Heart right ventricle (tissue), 16 donors: ENCODE measurements at regions not wholly inside any gene's neighbourhood (a gene's known extent, or its start where the extent isn't known, plus 50 kb on each side); places are given as distances from the start of the nearest gene placed in this dataset.

Experiments used
- ATAC-seq, 8 donors: fragments of 200-7000 bp; cut with Tn5 transposase; one replicate each; pipeline ENCODE4 v1.9.1; 2020; ENCODE audit warnings: mild to moderate bottlenecking in 8 of 8, moderate library complexity in 8 of 8, moderate number of reproducible peaks in 1 of 8
- DNase-seq, 2 donors: peaks; one replicate each; pipeline ENCODE4 v3.0.0-alpha.2; 2020
- H3K27ac ChIP-seq, 10 donors: fragments of 200-600 bp; sonication (generic) in 2 of 10; one replicate each; pipeline versions ENCODE4 v1.5.0 to v1.8.0; 2020 to 2022; ENCODE audit warnings: mild to moderate bottlenecking in 3 of 10
- H3K27me3 ChIP-seq, 7 donors: fragments of 200-600 bp; one replicate each; pipeline ENCODE4 v1.8.0; 2021 to 2022; ENCODE audit warnings: mild to moderate bottlenecking in 2 of 7
- H3K36me3 ChIP-seq, 9 donors: fragments of 200-600 bp; sonication (generic) in 1 of 9; one replicate each; pipeline versions ENCODE4 v1.5.0 to v1.8.0; 2020 to 2022; ENCODE audit warnings: mild to moderate bottlenecking in 2 of 9
- H3K4me1 ChIP-seq, 9 donors: fragments of 200-600 bp; sonication (generic) in 1 of 9; one replicate each; pipeline versions ENCODE4 v1.5.0 to v1.8.0; 2020 to 2022; ENCODE audit warnings: mild to moderate bottlenecking in 4 of 9
- H3K4me3 ChIP-seq, 10 donors: fragments of 200-600 bp; sonication (generic) in 2 of 10; one replicate each; pipeline versions ENCODE4 v1.5.0 to v1.8.0; 2020 to 2022; ENCODE audit warnings: mild to moderate bottlenecking in 7 of 10, moderate library complexity in 2 of 10
- H3K9me3 ChIP-seq, 11 donors: fragments of 200-600 bp in 10 of 11; sonication (generic) in 2 of 11; one replicate each; pipeline versions ENCODE4 v1.5.0 to v1.8.0; 2013 to 2022; ENCODE audit warnings: mild to moderate bottlenecking in 2 of 11, control low read depth in 1 of 11, moderate library complexity in 1 of 11
- CTCF ChIP-seq, 9 donors: fragments of 200-600 bp; sonication (generic) in 2 of 9; IDR thresholded peaks; one replicate each; pipeline versions ENCODE4 v1.5.0 to v1.8.0; 2021 to 2022; ENCODE audit warnings: antibody characterized with exemption in 9 of 9, mild to moderate bottlenecking in 5 of 9, moderate library complexity in 1 of 9
- WGBS, 2 donors: extraction: QIAGEN DNeasy Blood & Tissue Kit; methylation state at CpG; one replicate each; pipeline ENCODE4 v1.1.7; 2013; ENCODE audit warnings: inconsistent platforms in 1 of 2; 5-methylcytosine and 5-hydroxymethylcytosine counted together
- intact Hi-C, 10 donors: fragments of 100-400 bp; cut with DNase I; formaldehyde crosslinking; loops; one replicate each; pipeline versions ENCODE4 v1.11.1 to v1.14.2; 2022
- donor health status: Arrhythmogenic right ventricular cardiomyopathy.
- donor health status: ischemic (EF 13 %, LVEDD 7.1; RV severe dilation, severe dysfunction).
- donor health status: healthy with polysubstance abuse.
- donor health status: DM: no; HTN: yes; CAD: no.
- donor health status: DM: no; HTN: no; CAD: no.
- donor health status: ischemic (EF 25% LVEDD 6.9; RV normal size, moderate dysfunction).
- donor health status: ischemic (EF 25% LVEDD 5.7; RV mildly dilated, moderate dysfunction).
- donor health status: healthy.
- donor health status: DM: yes; HTN: yes; CAD: no.
- donor health status: Ischemic cardiomyopathy.
- donor health status: ischemic (EF 35%, LVEDD 5.7; RV mildly dilated, moderate dysfunction).
- donor health status: nonischemic (EF 11% LVEDD 7.7; RV severe dilation, severe dysfunction).
- donor health status: DM: yes; HTN: yes; CAD: no.
- donor health status: PGD.
- donor health status: ischemic (EF 29% LVEDD 5.4; RV normal size, mild dysfunction).
- donor health status: nonischemic (EF 23%, LVEDD 6.1; RV moderate dilation, normal function).

GRCh38 chr3:73212683-73213082, 151.2 kb downstream of the EBLN2 start:
- no peak for TF ChIP-seq CTCF (IDR thresholded peaks at IDR 0.05)
- Histone ChIP-seq H3K4me1 (peaks cover 0 to 5% (median 0%) of the 10 kb centered on the region in 9 donors), H3K27me3 (no peaks in the 10 kb centered on the region), H3K36me3 (no peaks in the 10 kb centered on the region), H3K4me3 (no peak overlapping the region), H3K27ac (no peak overlapping the region), H3K9me3 (no peaks in the 10 kb centered on the region)
- WGBS, 2 donors: 65 to 70% methylated on average over 3 of the region's 3 CpGs
- DNase-seq (no peak), ATAC-seq (no peak)
- intact Hi-C loops: no loop called here

DNA sequence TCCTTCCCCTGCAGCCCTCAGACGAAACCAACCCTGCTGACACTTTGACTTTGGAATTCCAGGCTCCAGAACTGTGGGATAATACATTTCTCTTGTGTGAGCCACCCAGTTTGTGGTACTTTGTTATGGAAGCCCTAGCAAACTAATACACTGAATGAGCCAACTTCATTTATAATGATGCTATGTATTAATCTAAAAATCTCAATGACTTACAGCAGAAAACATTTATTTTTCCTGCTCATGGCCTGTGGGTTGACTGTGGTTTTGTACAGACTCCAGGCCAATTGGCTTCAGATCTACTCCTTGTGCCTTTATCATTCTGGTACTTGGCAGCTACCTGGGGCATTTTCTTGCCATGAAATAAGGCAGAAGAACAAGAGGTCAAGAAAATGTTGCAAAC, 152.4 kb downstream of the EBLN2 start:
- Histone ChIP-seq H3K36me3 (no peaks in the 10 kb centered on the region), H3K4me1 (peaks cover 0 to 5% (median 0%) of the 10 kb centered on the region in 9 donors), H3K27me3 (no peaks in the 10 kb centered on the region), H3K9me3 (no peaks in the 10 kb centered on the region), H3K27ac (no peak overlapping the region), H3K4me3 (no peak overlapping the region)
- no peak for TF ChIP-seq CTCF (IDR thresholded peaks at IDR 0.05)
- intact Hi-C loops: no loop called here
- ATAC-seq (no peak), DNase-seq (no peak)
- WGBS, 2 donors: 75 to 84% methylated on average over 1 of the region's 1 CpG

- ATAC-seq (no peak), DNase-seq (no peak)
- H3K4me1 ChIP-seq: peaks cover 0 to 5% (median 0%) of the 10 kb centered on the region in 9 donors
- no peaks in the 10 kb centered on the region for H3K27me3 ChIP-seq
- no peak overlapping the region for H3K27ac ChIP-seq
- intact Hi-C loops: loop anchor here in 1 of 10 donors (5.0 kb wide), 1 partner anchor 1777 kb away; no protein-coding TSS in a partner anchor
- H3K36me3 ChIP-seq: no peaks in the 10 kb centered on the region
- H3K4me3 ChIP-seq: no peak overlapping the region
- no peak for TF ChIP-seq CTCF (IDR thresholded peaks at IDR 0.05)
- no peaks in the 10 kb centered on the region for H3K9me3 ChIP-seq
- 75 to 87% methylated on average over 2 of the region's 2 CpGs for WGBS, 2 donors
These were observed 153.4 kb downstream of the EBLN2 start for GRCh38 chr3:73214846-73215245.

DNA sequence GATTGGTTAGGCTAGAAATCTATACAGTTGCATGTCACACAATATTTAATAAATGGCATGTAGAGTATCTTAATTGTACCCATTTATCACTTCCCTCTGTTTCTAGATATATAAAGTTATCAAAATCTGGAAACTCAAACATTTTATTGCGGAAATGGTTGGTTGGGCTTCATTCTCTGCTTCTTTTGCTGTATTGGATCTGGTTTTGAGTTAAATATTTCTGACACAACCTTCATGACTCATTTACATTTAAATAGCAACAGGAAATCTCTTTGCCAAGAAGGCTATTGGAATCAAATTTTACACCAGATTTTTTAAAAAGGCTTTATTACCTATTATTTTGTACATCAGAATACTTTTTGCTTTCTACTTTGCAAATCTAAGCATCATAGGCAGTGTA, 153.8 kb downstream of the EBLN2 start:
- peaks cover 0 to 5% (median 0%) of the 10 kb centered on the region in 9 donors for H3K4me1 ChIP-seq
- no peaks in the 10 kb centered on the region for H3K9me3 ChIP-seq
- H3K36me3 ChIP-seq: no peaks in the 10 kb centered on the region
- TF ChIP-seq CTCF (IDR thresholded peaks at IDR 0.05): no peak
- no peak overlapping the region for H3K27ac ChIP-seq
- no peaks in the 10 kb centered on the region for H3K27me3 ChIP-seq
- intact Hi-C loops: loop anchor here in 1 of 10 donors (5.0 kb wide), 1 partner anchor 1777 kb away; no protein-coding TSS in a partner anchor
- 67 to 90% methylated on average over 1 of the region's 1 CpG for WGBS, 2 donors
- no peak overlapping the region for H3K4me3 ChIP-seq
- DNase-seq (no peak), ATAC-seq (no peak)
